Hepatocyte (in vitro differentiated cells): ENCODE measurements at regions not wholly inside any gene's neighbourhood (a gene's known extent, or its start where the extent isn't known, plus 50 kb on each side); places are given as distances from the start of the nearest gene placed in this dataset.

Experiments
- DNase-seq: peaks from one replicate; pipeline ENCODE4 v3.0.0-alpha.2; 2016; ENCODE audit warnings: low spot score
- H2AFZ ChIP-seq: fragments of 200-600 bp; sonication (generic); 2 replicates; pipeline ENCODE4 v1.6.0; 2016; ENCODE audit warnings: antibody characterized with exemption, mild to moderate bottlenecking
- H3K27ac ChIP-seq: fragments of 200-600 bp; sonication (generic); 2 replicates; pipeline ENCODE4 v1.5.1; 2016; ENCODE audit warnings: mild to moderate bottlenecking
- H3K27me3 ChIP-seq: fragments of 200-600 bp; sonication (generic); 2 replicates; pipeline ENCODE4 v1.6.1; 2016
- H3K36me3 ChIP-seq: fragments of 200-600 bp; sonication (generic); replicated peaks from 2 replicates; pipeline ENCODE4 v1.5.1; 2016; ENCODE audit warnings: low read depth; ENCODE audit not compliant: insufficient read depth
- H3K4me1 ChIP-seq: fragments of 200-600 bp; sonication (generic); 2 replicates; pipeline ENCODE4 v1.5.1; 2016; ENCODE audit warnings: mild to moderate bottlenecking, moderate library complexity; ENCODE audit not compliant: insufficient read depth
- H3K4me2 ChIP-seq: fragments of 200-600 bp; sonication (generic); 2 replicates; pipeline ENCODE4 v1.6.0; 2016
- H3K4me3 ChIP-seq: fragments of 200-600 bp; sonication (generic); 2 replicates; pipeline ENCODE4 v1.5.1; 2016; ENCODE audit warnings: mild to moderate bottlenecking
- H3K79me2 ChIP-seq: fragments of 200-600 bp; sonication (generic); 2 replicates; pipeline ENCODE4 v1.6.0; 2017; ENCODE audit warnings: mild to moderate bottlenecking
- H3K9me2 ChIP-seq: fragments of 200-600 bp; sonication (generic); replicated peaks from 2 replicates; pipeline ENCODE4 v1.6.0; 2017; ENCODE audit warnings: mild to moderate bottlenecking; ENCODE audit not compliant: insufficient read depth
- H3K9me3 ChIP-seq: fragments of 200-600 bp; sonication (generic); 2 replicates; pipeline ENCODE4 v1.5.1; 2016; ENCODE audit warnings: low read depth, mild to moderate bottlenecking
- H4K20me1 ChIP-seq: fragments of 200-600 bp; sonication (generic); 2 replicates; pipeline ENCODE4 v1.6.0; 2016; ENCODE audit warnings: mild to moderate bottlenecking; ENCODE audit not compliant: insufficient read depth, poor library complexity, severe bottlenecking
- CTCF ChIP-seq: fragments of 200-600 bp; sonication (generic); IDR thresholded peaks from 2 replicates; pipeline ENCODE4 v1.5.1; 2016; ENCODE audit warnings: antibody characterized with exemption, mild to moderate bottlenecking; ENCODE audit not compliant: poor library complexity
- EZH2 ChIP-seq: fragments of 200-600 bp; sonication (generic); IDR thresholded peaks from 2 replicates; pipeline ENCODE4 v1.6.1; 2016; ENCODE audit warnings: antibody characterized with exemption, mild to moderate bottlenecking, borderline replicate concordance
- EZH2phosphoT487 ChIP-seq: fragments of 200-600 bp; sonication (generic); IDR thresholded peaks from one replicate; pipeline ENCODE4 v1.6.1; 2018; ENCODE audit warnings: antibody characterized with exemption, mild to moderate bottlenecking, low read depth, moderate library complexity; ENCODE audit not compliant: unreplicated experiment, severe bottlenecking
- WGBS: methylation state at CpG from one replicate; pipeline ENCODE4 v1.1.6; 2016; ENCODE audit warnings: low lambda C conversion rate; ENCODE audit errors: missing lambda C conversion rate; 5-methylcytosine and 5-hydroxymethylcytosine counted together

- no peaks in the 10 kb centered on the region for H3K27me3 ChIP-seq
- no peaks in the 10 kb centered on the region for H3K9me2 ChIP-seq
- no peak overlapping the region for H3K4me2 ChIP-seq
- TF ChIP-seq CTCF (no peak), EZH2phosphoT487 (no peak), EZH2 (no peak)
- no peak overlapping the region for H3K27ac ChIP-seq
- H3K4me1 ChIP-seq, result no peaks in the 10 kb centered on the region
- 77% methylated on average over 1 of the region's 1 CpG for WGBS
- H2AFZ ChIP-seq, result no peak overlapping the region
- no peak for DNase-seq
- H3K36me3 ChIP-seq, result no peaks in the 10 kb centered on the region
- no peak overlapping the region for H3K4me3 ChIP-seq
- no peaks in the 10 kb centered on the region for H4K20me1 ChIP-seq
- H3K79me2 ChIP-seq, result no peaks in the 10 kb centered on the region
- no peaks in the 10 kb centered on the region for H3K9me3 ChIP-seq
Observed at GRCh38 chr21:35491114-35491513, 442.0 kb upstream of the RUNX1 start.

GRCh38 chr21:35489389-35489980 is 440.4 kb upstream of the RUNX1 start:
- TF ChIP-seq EZH2 (no peak), EZH2phosphoT487 (no peak), CTCF (no peak)
- Histone ChIP-seq H3K27me3 (no peaks in the 10 kb centered on the region), H3K79me2 (no peaks in the 10 kb centered on the region), H4K20me1 (no peaks in the 10 kb centered on the region), H3K4me2 (no peak overlapping the region), H3K9me3 (no peaks in the 10 kb centered on the region), H3K9me2 (no peaks in the 10 kb centered on the region), H3K4me1 (no peaks in the 10 kb centered on the region), H3K4me3 (no peak overlapping the region), H3K27ac (no peak overlapping the region), H2AFZ (no peak overlapping the region), H3K36me3 (no peaks in the 10 kb centered on the region)
- 97% methylated on average over 10 of the region's 10 CpGs for WGBS
- DNase-seq, result no peak

GRCh38 chr21:35488946-35489345 is 439.8 kb upstream of the RUNX1 start:
- Histone ChIP-seq H3K4me2 (no peak overlapping the region), H3K79me2 (no peaks in the 10 kb centered on the region)
- no peak for TF ChIP-seq EZH2
- no peak for TF ChIP-seq CTCF
- no peak for TF ChIP-seq EZH2phosphoT487

GRCh38 chr21:35485364-35485763 is 436.3 kb upstream of the RUNX1 start:
- 86% methylated on average over 2 of the region's 2 CpGs for WGBS

More at GRCh38 chr21:35488946-35489345, 439.8 kb upstream of the RUNX1 start:
- no peak overlapping the region for H3K27ac ChIP-seq
- no peaks in the 10 kb centered on the region for H3K9me3 ChIP-seq
- H3K9me2 ChIP-seq, result no peaks in the 10 kb centered on the region
- no peak overlapping the region for H3K4me3 ChIP-seq
- no peaks in the 10 kb centered on the region for H3K4me1 ChIP-seq
- no peaks in the 10 kb centered on the region for H4K20me1 ChIP-seq
- no peaks in the 10 kb centered on the region for H3K36me3 ChIP-seq
- no peaks in the 10 kb centered on the region for H3K27me3 ChIP-seq
- no peak overlapping the region for H2AFZ ChIP-seq
- DNase-seq, result no peak

More at GRCh38 chr21:35485364-35485763, 436.3 kb upstream of the RUNX1 start:
- Histone ChIP-seq H3K27ac (no peak overlapping the region), H2AFZ (no peak overlapping the region), H3K4me1 (no peaks in the 10 kb centered on the region), H3K4me3 (no peak overlapping the region), H3K4me2 (no peak overlapping the region), H3K9me2 (no peaks in the 10 kb centered on the region), H3K36me3 (no peaks in the 10 kb centered on the region), H3K27me3 (no peaks in the 10 kb centered on the region), H4K20me1 (no peaks in the 10 kb centered on the region), H3K9me3 (no peaks in the 10 kb centered on the region), H3K79me2 (no peaks in the 10 kb centered on the region)
- TF ChIP-seq CTCF (no peak), EZH2phosphoT487 (no peak), EZH2 (no peak)
- DNase-seq, result no peak
